ENCODE measurements at regions not wholly inside any gene's neighbourhood (a gene's known extent, or its start where the extent isn't known, plus 50 kb on each side); places are given as distances from the start of the nearest gene placed in this dataset.

DNA sequence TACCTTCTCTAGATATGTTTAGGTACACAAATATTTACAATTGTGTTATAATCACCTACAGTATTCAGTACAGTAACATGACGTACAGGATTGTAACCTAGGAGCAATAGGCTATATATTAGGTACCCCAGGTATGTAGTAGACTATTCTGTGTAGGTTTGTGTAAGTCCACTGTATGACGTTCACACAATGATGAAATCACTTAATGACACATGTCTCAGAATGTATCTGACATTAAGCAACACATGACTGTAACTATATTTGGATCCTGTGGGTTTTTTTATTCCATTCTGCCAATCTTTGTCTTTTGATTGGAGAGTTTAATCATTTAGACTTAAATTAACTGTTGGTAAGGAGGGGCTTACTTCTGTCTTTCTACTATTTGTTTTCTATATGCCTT lies 52.1 kb downstream of the STYXL2 start:
- intact Hi-C loops (cut with DNase I): no loop called here
- no peak for DNase-seq

GRCh38 chr1:167146903-167147539 lies 53.1 kb downstream of the STYXL2 start:
- intact Hi-C loops (cut with DNase I): no loop called here
- no peak for DNase-seq

GRCh38 chr1:167148421-167148820 lies 54.5 kb downstream of the STYXL2 start:
- DNase-seq: no peak
- intact Hi-C loops (cut with DNase I): no loop called here

DNA sequence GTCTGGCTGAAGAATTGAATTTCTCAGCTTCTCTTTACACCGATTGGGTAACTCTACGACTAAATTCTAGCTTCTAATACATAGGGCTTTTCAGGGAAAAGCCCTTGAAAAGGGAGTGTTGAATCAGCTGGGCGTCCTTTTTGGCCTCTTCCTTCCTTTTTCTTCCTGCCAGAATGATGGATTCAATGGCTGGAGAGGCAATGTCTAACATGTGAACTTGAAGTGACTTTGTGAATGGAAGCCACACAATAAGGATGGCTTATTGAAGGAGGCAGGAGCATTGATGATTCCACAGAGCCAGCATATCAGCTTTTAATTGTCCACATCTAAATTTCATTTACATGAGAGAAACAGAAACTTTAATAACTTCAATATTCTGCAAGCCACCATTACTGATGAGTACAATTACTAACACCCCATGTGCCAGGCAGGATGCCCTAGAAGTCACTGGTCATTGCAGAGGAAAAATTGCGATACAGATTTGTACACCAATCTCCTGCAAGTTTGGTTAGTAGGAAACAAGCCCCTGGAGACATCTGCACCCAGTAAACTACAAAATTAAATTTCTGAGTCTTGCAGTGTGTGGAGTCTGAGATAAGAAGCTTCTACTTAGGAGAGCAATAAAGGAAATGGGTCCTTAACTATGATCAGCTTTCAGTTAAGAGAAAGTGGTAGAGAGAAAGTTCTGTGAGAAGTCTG lies 56.1 kb downstream of the STYXL2 start:
- intact Hi-C loops (cut with DNase I): no loop called here
- no peak for DNase-seq

- intact Hi-C loops (cut with DNase I): no loop called here
- DNase-seq: peak in 7 of 42 donors; percentile 15 to 57 (median 29)
These were observed 56.6 kb downstream of the STYXL2 start for GRCh38 chr1:167150492-167150833.

- intact Hi-C loops (cut with DNase I): no loop called here
These were observed 58.5 kb downstream of the STYXL2 start for GRCh38 chr1:167152192-167152876.

GRCh38 chr1:167156466-167156865 lies 62.6 kb downstream of the STYXL2 start:
- no peak for DNase-seq
- intact Hi-C loops (cut with DNase I): no loop called here

More at GRCh38 chr1:167152192-167152876, 58.5 kb downstream of the STYXL2 start:
- DNase-seq: peak in 1 of 42 donors; percentile 3

- intact Hi-C loops (cut with DNase I): no loop called here
These were observed 63.2 kb downstream of the STYXL2 start for GRCh38 chr1:167157114-167157513.

GRCh38 chr1:167158111-167158812 lies 62.4 kb upstream of the POU2F1 start:
- no peak for DNase-seq
- intact Hi-C loops (cut with DNase I): no loop called here

More at GRCh38 chr1:167157114-167157513, 63.2 kb downstream of the STYXL2 start:
- no peak for DNase-seq

DNA sequence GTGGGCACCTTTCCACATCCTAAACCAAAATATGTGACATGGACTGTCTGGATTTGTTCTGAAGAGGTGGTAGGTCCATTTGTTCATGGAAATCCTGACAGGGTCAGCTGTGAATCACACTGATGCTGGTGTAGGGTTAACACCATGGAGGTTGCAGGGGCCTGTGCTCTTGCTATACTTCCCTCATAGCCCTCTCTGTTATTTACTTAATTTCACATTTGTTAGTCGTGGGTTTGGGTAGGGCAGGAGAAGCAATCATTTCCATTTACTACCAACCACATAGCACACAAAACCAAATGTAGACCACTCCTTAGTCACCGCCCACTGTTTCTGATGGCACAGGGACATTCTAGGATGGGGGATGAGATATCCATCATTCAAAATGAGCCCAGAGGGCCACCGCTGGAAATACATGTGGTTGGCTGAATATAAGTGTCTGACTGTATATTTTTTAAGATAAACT lies 61.8 kb upstream of the POU2F1 start:
- intact Hi-C loops (cut with DNase I): no loop called here
- DNase-seq: no peak

DNA sequence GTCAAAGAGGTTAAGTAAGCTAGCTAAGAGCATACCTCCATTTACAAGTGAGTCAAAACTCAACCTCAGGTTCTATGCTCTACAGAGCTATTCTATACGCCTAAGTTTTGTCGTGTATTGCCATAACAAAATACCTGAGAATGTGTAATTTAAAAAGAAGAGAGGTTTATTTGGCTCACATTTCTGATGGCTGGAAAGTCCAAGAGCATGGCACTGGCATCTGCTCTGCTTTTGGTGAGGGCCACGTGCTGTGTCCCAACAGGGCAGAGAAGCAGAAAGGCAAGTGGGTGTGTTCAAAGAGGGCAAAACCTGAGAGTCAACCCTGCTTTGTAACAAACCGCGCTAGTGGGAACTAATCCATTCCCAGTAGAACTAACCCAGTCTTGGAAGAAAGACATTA lies 60.9 kb upstream of the POU2F1 start:
- intact Hi-C loops (cut with DNase I): no loop called here

GRCh38 chr1:167161242-167161641 lies 59.4 kb upstream of the POU2F1 start:
- intact Hi-C loops (cut with DNase I): no loop called here

More for the DNA sequence above, 60.9 kb upstream of the POU2F1 start:
- DNase-seq: no peak

DNA sequence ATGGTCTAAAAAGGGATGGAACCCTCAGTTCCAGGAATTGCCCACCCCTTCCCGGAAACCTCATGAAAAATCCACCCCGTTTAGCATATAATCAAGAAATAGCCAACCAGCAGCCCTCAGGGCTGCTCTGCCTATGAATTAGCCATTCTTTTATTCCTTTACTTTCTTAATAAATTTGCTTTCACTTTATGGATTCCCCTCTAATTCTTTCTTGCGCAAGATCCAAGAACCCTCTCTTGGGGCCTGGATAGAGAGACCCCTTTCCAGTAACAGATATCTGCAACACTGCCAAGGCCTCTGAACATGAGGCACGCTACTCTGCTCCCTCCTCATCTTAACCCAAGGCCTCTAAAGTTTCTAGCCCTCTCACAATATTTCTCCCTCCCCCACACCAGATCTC lies 58.9 kb upstream of the POU2F1 start:
- DNase-seq: no peak
- intact Hi-C loops (cut with DNase I): no loop called here

More at GRCh38 chr1:167161242-167161641, 59.4 kb upstream of the POU2F1 start:
- DNase-seq: no peak

GRCh38 chr1:167165219-167165618 lies 55.5 kb upstream of the POU2F1 start:
- DNase-seq: no peak
- intact Hi-C loops (cut with DNase I): no loop called here

DNA sequence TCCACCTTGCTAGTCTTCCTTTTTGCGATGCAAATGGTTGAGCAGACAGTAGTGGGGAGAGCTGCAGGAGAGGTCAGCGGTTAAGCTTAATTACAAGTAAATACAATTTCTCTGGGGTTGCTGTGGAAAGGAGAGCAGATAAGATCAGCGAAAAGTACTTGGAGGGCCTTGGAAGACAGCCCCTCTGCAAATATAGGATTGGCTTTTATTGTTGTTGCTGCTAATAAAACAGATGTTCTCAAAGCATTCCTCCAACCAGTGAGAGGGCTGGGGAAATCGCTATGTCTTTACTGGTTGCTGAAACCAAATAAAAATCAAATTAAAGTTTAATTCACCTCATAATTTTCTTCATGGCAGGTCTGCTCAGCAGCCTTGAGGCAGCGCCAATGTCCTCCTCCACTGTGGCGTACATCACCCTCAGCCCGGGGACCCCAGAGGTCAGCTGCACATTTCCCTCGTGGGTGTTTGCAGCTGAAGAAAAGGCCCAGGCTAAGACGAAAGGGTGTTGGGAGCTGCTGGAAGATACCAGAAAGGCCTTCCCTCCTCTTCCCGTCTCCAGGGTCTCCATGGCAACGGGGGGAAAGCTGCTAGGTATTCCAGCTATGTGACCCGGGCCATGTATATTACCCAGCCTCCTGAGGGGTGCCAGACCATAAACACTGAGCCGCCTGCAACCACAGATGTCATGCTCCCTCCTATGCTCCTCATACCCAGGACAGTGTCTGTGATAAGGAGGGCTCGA lies 54.6 kb upstream of the POU2F1 start:
- DNase-seq: no peak
- intact Hi-C loops (cut with DNase I): no loop called here

- no peak for DNase-seq
- intact Hi-C loops (cut with DNase I): no loop called here
These were observed 54.0 kb upstream of the POU2F1 start for GRCh38 chr1:167166690-167167075.

- intact Hi-C loops (cut with DNase I): no loop called here
- no peak for DNase-seq
These were observed 52.3 kb upstream of the POU2F1 start for GRCh38 chr1:167168424-167168823.

DNA sequence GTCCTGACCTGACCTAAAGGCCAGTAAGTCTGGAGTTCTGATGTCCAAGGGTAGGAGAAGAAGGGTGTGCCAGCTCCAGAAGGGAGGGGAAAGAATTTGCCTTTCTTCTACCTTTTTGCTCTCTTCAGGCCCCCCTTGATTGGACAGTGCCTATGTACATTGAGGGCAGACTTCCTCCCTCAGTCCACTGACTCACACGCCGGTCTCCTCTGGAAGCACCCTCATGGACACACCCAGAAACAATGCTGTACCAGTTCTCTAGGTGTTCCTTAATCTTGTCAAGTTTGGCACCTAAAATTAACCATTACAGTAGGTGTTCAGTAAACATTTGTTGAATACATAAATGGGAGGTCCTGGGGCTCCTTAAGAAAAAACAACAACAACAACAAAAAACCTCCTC lies 51.0 kb upstream of the POU2F1 start:
- DNase-seq: no peak
- intact Hi-C loops (cut with DNase I): no loop called here

Data from head of caudate nucleus (tissue), 42 donors.